Fibroblast of lung (primary cell): ENCODE measurements at regions not wholly inside any gene's neighbourhood (a gene's known extent, or its start where the extent isn't known, plus 50 kb on each side); places are given as distances from the start of the nearest gene placed in this dataset.

Experiments used
- DNase-seq, 2 donors: peaks; one replicate each; pipeline versions ENCODE4 v3.0.0 to v3.0.0-alpha.2; 2010; ENCODE audit warnings: low read depth in 2 of 2
- H2AFZ ChIP-seq: 2 replicates; pipeline ENCODE4 v1.5.1; 2012; ENCODE audit warnings: low read length, control low read depth, inconsistent platforms
- H3K27ac ChIP-seq: 2 replicates; pipeline ENCODE4 v1.5.1; 2011; ENCODE audit warnings: low read length, control low read depth; ENCODE audit not compliant: insufficient read depth
- H3K27me3 ChIP-seq: 2 replicates; pipeline ENCODE4 v1.5.1; 2011; ENCODE audit warnings: mild to moderate bottlenecking, low read length; ENCODE audit not compliant: control insufficient read depth, insufficient read depth
- H3K36me3 ChIP-seq: 2 replicates; pipeline ENCODE4 v1.5.1; 2011; ENCODE audit warnings: low read length; ENCODE audit not compliant: control insufficient read depth, insufficient read depth
- H3K4me1 ChIP-seq: 2 replicates; pipeline ENCODE4 v1.5.1; 2011; ENCODE audit warnings: low read length; ENCODE audit not compliant: control insufficient read depth, insufficient read depth; ENCODE audit errors: extremely low read depth
- H3K4me2 ChIP-seq: 2 replicates; pipeline ENCODE4 v1.5.1; 2011; ENCODE audit warnings: low read length, control low read depth; ENCODE audit not compliant: insufficient read depth; ENCODE audit errors: extremely low read depth
- H3K4me3 ChIP-seq, 4 experiments: fragments of 200-600 bp in 1 of 4; sonication (generic) in 1 of 4; replicated peaks in 1 of 4; 2 replicates each; pipeline ENCODE4 v1.5.1; 2011 to 2016; ENCODE audit warnings: low read length in 4 of 4, low read depth in 3 of 4, mild to moderate bottlenecking in 3 of 4, control low read depth in 2 of 4, inconsistent platforms in 1 of 4, mixed read lengths in 1 of 4; ENCODE audit not compliant: insufficient read depth in 1 of 4; ENCODE audit errors: control extremely low read depth in 1 of 4
- H3K79me2 ChIP-seq: 2 replicates; pipeline ENCODE4 v1.5.1; 2012; ENCODE audit warnings: mild to moderate bottlenecking, low read length, inconsistent platforms; ENCODE audit not compliant: control insufficient read depth, insufficient read depth
- H3K9ac ChIP-seq: 2 replicates; pipeline ENCODE4 v1.5.1; 2011; ENCODE audit warnings: mild to moderate bottlenecking, low read length, control low read depth; ENCODE audit not compliant: insufficient read depth
- H3K9me3 ChIP-seq: 2 replicates; pipeline ENCODE4 v1.5.1; 2012; ENCODE audit warnings: low read depth, low read length; ENCODE audit not compliant: control insufficient read depth, insufficient read depth
- H4K20me1 ChIP-seq: 2 replicates; pipeline ENCODE4 v1.5.1; 2011; ENCODE audit warnings: low read length; ENCODE audit not compliant: control insufficient read depth, insufficient read depth; ENCODE audit errors: extremely low read depth
- EZH2 ChIP-seq: IDR thresholded peaks from 2 replicates; pipeline ENCODE4 v1.5.1; 2012; ENCODE audit warnings: low read length, control low read depth, mild to moderate bottlenecking; ENCODE audit errors: missing control alignments
- TF ChIP-seq, protein P1 (sequence below), 2 donors: IDR thresholded peaks in 1 of 2; conservative IDR thresholded peaks in 1 of 2; 1 replicate in 1 of 2; 2 replicates in 1 of 2; pipeline ENCODE4 v1.5.1; 2011 to 2012; ENCODE audit warnings: low read length in 2 of 2, control low read depth in 1 of 2, inconsistent platforms in 1 of 2, low read depth in 1 of 2, mild to moderate bottlenecking in 1 of 2

DNA sequence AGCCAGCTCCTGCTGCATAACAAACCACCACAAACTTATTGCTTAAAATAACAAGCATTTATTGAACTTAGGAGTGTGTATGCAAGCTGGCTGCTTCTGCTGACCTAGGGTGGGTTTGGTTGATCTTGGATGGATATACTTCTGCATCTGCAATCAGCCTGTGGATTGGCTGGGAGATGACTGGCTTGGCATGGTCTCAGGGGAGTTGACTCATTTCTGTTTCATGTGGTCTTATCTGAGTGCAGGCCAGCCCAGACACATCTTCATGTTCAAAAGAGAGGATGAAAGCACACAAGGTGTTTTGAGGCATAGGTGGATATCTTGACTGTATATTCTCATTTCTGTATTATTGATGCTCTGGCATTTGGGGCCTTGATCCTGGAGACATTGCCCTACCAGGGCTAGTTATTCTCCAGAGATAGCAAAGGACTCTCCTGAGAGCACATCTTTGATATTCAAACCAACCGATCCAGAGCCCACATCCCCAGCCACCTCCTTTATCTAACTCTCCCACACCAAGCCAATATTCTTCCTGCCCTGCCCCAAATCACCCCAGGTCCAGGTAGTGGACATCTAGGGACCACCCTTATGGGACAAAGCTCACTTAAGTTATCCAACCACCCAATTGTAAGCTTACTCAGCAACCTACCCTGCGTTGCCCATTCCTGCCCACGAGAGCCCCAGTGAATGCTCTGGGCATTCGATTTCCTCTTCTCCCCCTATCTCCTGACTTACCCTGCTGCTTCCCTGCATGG, 350.8 kb downstream of the PTPRU start:
- no peak overlapping the region for H2AFZ ChIP-seq
- H3K9ac ChIP-seq: no peak overlapping the region
- DNase-seq: peak; percentile 16 to 69
- H4K20me1 ChIP-seq: no peaks in the 10 kb centered on the region
- H3K79me2 ChIP-seq: no peaks in the 10 kb centered on the region
- H3K4me2 ChIP-seq: no peak overlapping the region
- H3K4me3 ChIP-seq: no peak overlapping the region
- no peaks in the 10 kb centered on the region for H3K27me3 ChIP-seq
- no peak for TF ChIP-seq EZH2
- TF ChIP-seq, protein P1, sequence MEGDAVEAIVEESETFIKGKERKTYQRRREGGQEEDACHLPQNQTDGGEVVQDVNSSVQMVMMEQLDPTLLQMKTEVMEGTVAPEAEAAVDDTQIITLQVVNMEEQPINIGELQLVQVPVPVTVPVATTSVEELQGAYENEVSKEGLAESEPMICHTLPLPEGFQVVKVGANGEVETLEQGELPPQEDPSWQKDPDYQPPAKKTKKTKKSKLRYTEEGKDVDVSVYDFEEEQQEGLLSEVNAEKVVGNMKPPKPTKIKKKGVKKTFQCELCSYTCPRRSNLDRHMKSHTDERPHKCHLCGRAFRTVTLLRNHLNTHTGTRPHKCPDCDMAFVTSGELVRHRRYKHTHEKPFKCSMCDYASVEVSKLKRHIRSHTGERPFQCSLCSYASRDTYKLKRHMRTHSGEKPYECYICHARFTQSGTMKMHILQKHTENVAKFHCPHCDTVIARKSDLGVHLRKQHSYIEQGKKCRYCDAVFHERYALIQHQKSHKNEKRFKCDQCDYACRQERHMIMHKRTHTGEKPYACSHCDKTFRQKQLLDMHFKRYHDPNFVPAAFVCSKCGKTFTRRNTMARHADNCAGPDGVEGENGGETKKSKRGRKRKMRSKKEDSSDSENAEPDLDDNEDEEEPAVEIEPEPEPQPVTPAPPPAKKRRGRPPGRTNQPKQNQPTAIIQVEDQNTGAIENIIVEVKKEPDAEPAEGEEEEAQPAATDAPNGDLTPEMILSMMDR (conservative IDR thresholded peaks at IDR 0.05 in 1 of 2, IDR thresholded peaks at IDR 0.05 in 1 of 2; ENCODE audit: low read depth in 1 of 2, low read length in 2 of 2): no peak
- H3K9me3 ChIP-seq: no peaks in the 10 kb centered on the region
- no peaks in the 10 kb centered on the region for H3K4me1 ChIP-seq
- no peak overlapping the region for H3K27ac ChIP-seq
- no peaks in the 10 kb centered on the region for H3K36me3 ChIP-seq

DNA sequence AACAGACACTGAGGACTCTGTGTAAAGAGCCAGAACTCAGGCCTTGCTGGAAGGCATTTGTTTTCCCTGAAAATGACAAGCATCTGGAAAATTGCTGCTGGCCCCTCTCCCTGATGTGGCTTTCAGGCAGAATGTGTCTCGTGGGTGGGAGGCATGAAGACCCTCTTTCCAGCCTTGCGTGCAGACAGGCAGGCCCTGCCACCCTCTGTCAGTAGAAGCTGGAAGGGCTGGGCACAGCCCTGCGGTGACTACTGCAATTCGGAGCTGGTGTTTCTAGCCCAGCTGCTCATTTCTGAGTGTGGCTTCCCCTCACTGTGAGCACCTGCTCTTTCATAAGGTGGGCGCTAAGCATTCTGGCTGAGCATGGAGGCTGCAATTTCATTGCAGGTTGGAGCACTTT, 349.9 kb downstream of the PTPRU start:
- Histone ChIP-seq H3K27ac (no peak overlapping the region), H3K36me3 (no peaks in the 10 kb centered on the region)

DNA sequence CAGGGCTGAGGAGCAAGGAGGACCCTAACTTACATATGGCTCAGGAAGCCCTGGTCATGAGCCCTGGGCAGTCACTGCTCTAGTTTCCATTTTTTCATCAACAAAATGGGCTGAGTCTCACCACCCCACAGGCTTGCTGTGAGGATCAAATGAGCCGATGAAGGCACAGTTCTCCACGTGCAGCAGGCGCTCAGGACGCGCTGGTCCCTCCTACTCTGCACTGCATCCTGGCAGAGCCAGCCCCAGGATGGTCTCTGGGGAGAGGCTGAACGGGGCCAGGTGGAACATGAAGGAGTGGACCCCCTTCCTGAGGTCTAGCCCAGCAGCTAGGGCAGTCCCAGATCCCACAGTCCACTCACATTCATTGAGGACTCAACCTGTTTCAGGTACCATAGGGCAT, 349.3 kb downstream of the PTPRU start:
- no peaks in the 10 kb centered on the region for H3K36me3 ChIP-seq
- H2AFZ ChIP-seq: no peak overlapping the region
- TF ChIP-seq, protein P1 (conservative IDR thresholded peaks at IDR 0.05 in 1 of 2, IDR thresholded peaks at IDR 0.05 in 1 of 2; ENCODE audit: low read depth in 1 of 2, low read length in 2 of 2): no peak
- H3K79me2 ChIP-seq: no peaks in the 10 kb centered on the region
- H3K27me3 ChIP-seq: no peaks in the 10 kb centered on the region
- DNase-seq: no peak
- H3K4me1 ChIP-seq: no peaks in the 10 kb centered on the region
- no peaks in the 10 kb centered on the region for H3K9me3 ChIP-seq
- H3K4me2 ChIP-seq: no peak overlapping the region
- H4K20me1 ChIP-seq: no peaks in the 10 kb centered on the region
- H3K9ac ChIP-seq: no peak overlapping the region
- H3K4me3 ChIP-seq: no peak overlapping the region
- no peak overlapping the region for H3K27ac ChIP-seq

More for the DNA sequence above, 349.9 kb downstream of the PTPRU start:
- Histone ChIP-seq H3K4me3 (no peak overlapping the region), H3K4me2 (no peak overlapping the region), H3K9me3 (no peaks in the 10 kb centered on the region), H3K4me1 (no peaks in the 10 kb centered on the region), H2AFZ (no peak overlapping the region), H3K27me3 (no peaks in the 10 kb centered on the region), H4K20me1 (no peaks in the 10 kb centered on the region), H3K9ac (no peak overlapping the region), H3K79me2 (no peaks in the 10 kb centered on the region)
- DNase-seq: no peak
- TF ChIP-seq, protein P1 (conservative IDR thresholded peaks at IDR 0.05 in 1 of 2, IDR thresholded peaks at IDR 0.05 in 1 of 2; ENCODE audit: low read depth in 1 of 2, low read length in 2 of 2): no peak
- TF ChIP-seq EZH2: no peak
